NCI-H82 treated with DMSO at 0.1 percent for 48 hours (cell line): ENCODE measurements at regions not wholly inside any gene's neighbourhood (a gene's known extent, or its start where the extent isn't known, plus 50 kb on each side); places are given as distances from the start of the nearest gene placed in this dataset.

ENCODE experiments used
- DNase-seq: peaks from one replicate; lab custom pipeline; 2025; ENCODE audit not compliant: unreplicated experiment; lab: John Stamatoyannopoulos, UW

- no peak for DNase-seq
Measured at GRCh38 chr4:37740546-37740945, 54.4 kb upstream of the RELL1 start.

- no peak for DNase-seq
Measured at GRCh38 chr4:37737466-37737865, 51.3 kb upstream of the RELL1 start.
